C4-2B (cell line): ENCODE measurements at regions not wholly inside any gene's neighbourhood (a gene's known extent, or its start where the extent isn't known, plus 50 kb on each side); places are given as distances from the start of the nearest gene placed in this dataset.

Experiments used
- ZFX ChIP-seq: fragments of 450-650 bp; IDR thresholded peaks from 2 replicates; pipeline ENCODE4 v1.6.1; 2017
- TF ChIP-seq, protein P1 (sequence below): fragments of 450-650 bp; conservative IDR thresholded peaks from 2 replicates; pipeline ENCODE4 v1.5.1; 2017; ENCODE audit warnings: mild to moderate bottlenecking

DNA sequence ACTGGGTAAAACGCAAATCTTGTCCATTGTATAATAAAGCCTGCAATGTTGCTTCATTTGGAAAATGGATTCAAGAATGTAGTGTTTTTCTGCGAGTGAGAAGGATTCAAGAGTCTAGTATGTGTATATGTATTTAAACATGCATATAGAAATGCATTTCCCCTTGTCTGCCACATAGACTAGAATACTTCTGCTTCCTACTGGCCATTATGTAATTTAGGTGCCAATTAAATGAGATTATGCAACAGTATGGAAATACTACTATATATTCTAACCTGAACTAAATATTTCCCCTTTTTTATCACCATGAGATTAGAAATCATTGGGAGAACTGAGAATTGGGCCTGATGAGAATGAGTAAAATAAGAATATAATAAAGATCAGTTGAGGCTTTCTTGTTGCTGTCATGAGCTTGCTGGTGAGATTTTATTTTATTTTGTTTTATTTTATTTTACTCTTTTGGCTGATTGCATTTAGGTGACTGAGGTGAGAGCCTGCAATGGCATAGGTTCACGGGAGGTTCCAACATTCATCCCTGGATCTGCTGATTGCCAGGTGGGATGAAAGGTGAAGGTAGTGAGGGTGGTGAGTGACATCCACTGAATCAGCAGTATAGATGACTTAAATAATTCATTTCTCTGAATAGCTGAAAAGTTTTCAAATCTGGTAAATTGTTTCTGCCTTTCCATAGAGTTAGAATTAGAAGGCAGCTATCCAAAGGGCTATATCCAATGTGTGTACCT lies 95.6 kb upstream of the SLC4A4 start:
- TF ChIP-seq, protein P1, sequence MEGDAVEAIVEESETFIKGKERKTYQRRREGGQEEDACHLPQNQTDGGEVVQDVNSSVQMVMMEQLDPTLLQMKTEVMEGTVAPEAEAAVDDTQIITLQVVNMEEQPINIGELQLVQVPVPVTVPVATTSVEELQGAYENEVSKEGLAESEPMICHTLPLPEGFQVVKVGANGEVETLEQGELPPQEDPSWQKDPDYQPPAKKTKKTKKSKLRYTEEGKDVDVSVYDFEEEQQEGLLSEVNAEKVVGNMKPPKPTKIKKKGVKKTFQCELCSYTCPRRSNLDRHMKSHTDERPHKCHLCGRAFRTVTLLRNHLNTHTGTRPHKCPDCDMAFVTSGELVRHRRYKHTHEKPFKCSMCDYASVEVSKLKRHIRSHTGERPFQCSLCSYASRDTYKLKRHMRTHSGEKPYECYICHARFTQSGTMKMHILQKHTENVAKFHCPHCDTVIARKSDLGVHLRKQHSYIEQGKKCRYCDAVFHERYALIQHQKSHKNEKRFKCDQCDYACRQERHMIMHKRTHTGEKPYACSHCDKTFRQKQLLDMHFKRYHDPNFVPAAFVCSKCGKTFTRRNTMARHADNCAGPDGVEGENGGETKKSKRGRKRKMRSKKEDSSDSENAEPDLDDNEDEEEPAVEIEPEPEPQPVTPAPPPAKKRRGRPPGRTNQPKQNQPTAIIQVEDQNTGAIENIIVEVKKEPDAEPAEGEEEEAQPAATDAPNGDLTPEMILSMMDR: no peak
- TF ChIP-seq ZFX: no peak
